ENCODE measurements at regions not wholly inside any gene's neighbourhood (a gene's known extent, or its start where the extent isn't known, plus 50 kb on each side); places are given as distances from the start of the nearest gene placed in this dataset.

- no peak for DNase-seq (ENCODE audit: low read depth, low spot score)
Observed at GRCh38 chr12:105924526-105925208, 214.1 kb downstream of the NUAK1 start.

GRCh38 chr12:105927564-105927963 lies 211.2 kb downstream of the NUAK1 start:
- DNase-seq (ENCODE audit: low read depth, low spot score): no peak

GRCh38 chr12:105928436-105928835 lies 210.3 kb downstream of the NUAK1 start:
- DNase-seq (ENCODE audit: low read depth, low spot score): no peak

GRCh38 chr12:105929192-105929591 lies 209.6 kb downstream of the NUAK1 start:
- no peak for DNase-seq (ENCODE audit: low read depth, low spot score)

- DNase-seq (ENCODE audit: low read depth, low spot score): no peak
Observed at GRCh38 chr12:105930557-105931503, 207.9 kb downstream of the NUAK1 start.

GRCh38 chr12:105931762-105932570 lies 206.8 kb downstream of the NUAK1 start:
- no peak for DNase-seq (ENCODE audit: low read depth, low spot score)

- DNase-seq (ENCODE audit: low read depth, low spot score): no peak
Observed at GRCh38 chr12:105933671-105934665, 204.8 kb downstream of the NUAK1 start.

GRCh38 chr12:105935106-105935505 lies 203.6 kb downstream of the NUAK1 start:
- no peak for DNase-seq (ENCODE audit: low read depth, low spot score)

GRCh38 chr12:105935981-105936380 lies 202.8 kb downstream of the NUAK1 start:
- DNase-seq (ENCODE audit: low read depth, low spot score): no peak

GRCh38 chr12:105936496-105936895 lies 202.3 kb downstream of the NUAK1 start:
- no peak for DNase-seq (ENCODE audit: low read depth, low spot score)

- no peak for DNase-seq (ENCODE audit: low read depth, low spot score)
Observed at GRCh38 chr12:105937009-105937408, 201.7 kb downstream of the NUAK1 start.

- no peak for DNase-seq (ENCODE audit: low read depth, low spot score)
Observed at GRCh38 chr12:105939181-105939721, 199.5 kb downstream of the NUAK1 start.

- no peak for DNase-seq (ENCODE audit: low read depth, low spot score)
Observed at GRCh38 chr12:105942281-105942680, 196.5 kb downstream of the NUAK1 start.

- no peak for DNase-seq (ENCODE audit: low read depth, low spot score)
Observed at GRCh38 chr12:105943525-105943924, 195.2 kb downstream of the NUAK1 start.

GRCh38 chr12:105944628-105945027 lies 194.1 kb downstream of the NUAK1 start:
- DNase-seq (ENCODE audit: low read depth, low spot score): no peak

- no peak for DNase-seq (ENCODE audit: low read depth, low spot score)
Observed at GRCh38 chr12:105945880-105946279, 192.9 kb downstream of the NUAK1 start.

- DNase-seq (ENCODE audit: low read depth, low spot score): no peak
Observed at GRCh38 chr12:105946493-105946901, 192.3 kb downstream of the NUAK1 start.

- no peak for DNase-seq (ENCODE audit: low read depth, low spot score)
Observed at GRCh38 chr12:105947906-105948305, 190.8 kb downstream of the NUAK1 start.

GRCh38 chr12:105948331-105948730 lies 190.4 kb downstream of the NUAK1 start:
- DNase-seq (ENCODE audit: low read depth, low spot score): no peak

- DNase-seq (ENCODE audit: low read depth, low spot score): no peak
Observed at GRCh38 chr12:105949391-105949790, 189.4 kb downstream of the NUAK1 start.
